RWPE2 (cell line): ENCODE measurements at regions not wholly inside any gene's neighbourhood (a gene's known extent, or its start where the extent isn't known, plus 50 kb on each side); places are given as distances from the start of the nearest gene placed in this dataset.

ENCODE experiments used
- ATAC-seq: fragments of 200-7000 bp; cut with Tn5 transposase; 3 replicates; pipeline ENCODE4 v1.9.1; 2021; ENCODE audit warnings: low read depth
- DNase-seq: peaks from one replicate; pipeline ENCODE4 v3.0.0-alpha.2; 2020; ENCODE audit warnings: low spot score
- H3K27ac ChIP-seq: fragments of 450-650 bp; 2 replicates; pipeline ENCODE4 v1.5.1; 2017; ENCODE audit warnings: mild to moderate bottlenecking; ENCODE audit not compliant: poor library complexity, severe bottlenecking
- H3K27me3 ChIP-seq: fragments of 250-450 bp; sonication (Bioruptor Pico); 2 replicates; pipeline ENCODE4 v1.5.1; 2021; ENCODE audit warnings: mild to moderate bottlenecking, moderate library complexity; ENCODE audit not compliant: insufficient read depth, poor library complexity, severe bottlenecking
- H3K36me3 ChIP-seq: fragments of 250-450 bp; sonication (Bioruptor Pico); 2 replicates; pipeline ENCODE4 v1.5.1; 2020; ENCODE audit warnings: low read depth, mild to moderate bottlenecking, moderate library complexity
- H3K4me1 ChIP-seq: fragments of 250-450 bp; sonication (Bioruptor Pico); 2 replicates; pipeline ENCODE4 v1.5.1; 2021; ENCODE audit warnings: mild to moderate bottlenecking, moderate library complexity; ENCODE audit not compliant: insufficient read depth, poor library complexity, severe bottlenecking
- H3K4me3 ChIP-seq: fragments of 250-450 bp; sonication (Bioruptor Pico); 2 replicates; pipeline ENCODE4 v1.5.1; 2021; ENCODE audit warnings: mild to moderate bottlenecking, moderate library complexity; ENCODE audit not compliant: severe bottlenecking
- H3K9me3 ChIP-seq: fragments of 250-450 bp; sonication (Bioruptor Pico); 2 replicates; pipeline ENCODE4 v1.5.1; 2021; ENCODE audit warnings: mild to moderate bottlenecking, moderate library complexity; ENCODE audit not compliant: severe bottlenecking
- TF ChIP-seq, protein P1 (sequence below): fragments of 450-650 bp; IDR thresholded peaks from one replicate; pipeline ENCODE4 v1.5.1; 2017; ENCODE audit warnings: mild to moderate bottlenecking, moderate library complexity; ENCODE audit not compliant: poor library complexity, severe bottlenecking

DNA sequence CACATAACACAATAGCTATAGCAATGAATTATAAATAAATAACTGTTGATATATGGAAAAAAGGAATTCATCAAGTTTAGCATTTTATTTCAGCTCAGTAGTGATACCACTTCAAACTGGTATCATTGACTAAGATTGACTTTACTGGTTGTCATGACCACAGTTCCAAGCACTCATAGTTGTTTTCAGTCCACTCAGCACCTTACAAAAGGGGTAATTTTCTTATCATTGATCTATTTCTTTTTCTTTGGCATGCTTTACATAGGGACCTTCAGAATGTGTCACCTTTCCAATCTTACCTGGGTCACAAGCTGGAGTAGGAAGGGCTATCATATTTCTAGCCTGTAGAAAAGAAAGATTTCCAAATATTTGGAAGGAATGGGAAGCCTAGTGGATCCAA lies 275.5 kb upstream of the TMEM229A start:
- no peaks in the 10 kb centered on the region for H3K36me3 ChIP-seq
- ATAC-seq (no peak), DNase-seq (no peak)
- H3K27ac ChIP-seq: no peak overlapping the region
- TF ChIP-seq, protein P1, sequence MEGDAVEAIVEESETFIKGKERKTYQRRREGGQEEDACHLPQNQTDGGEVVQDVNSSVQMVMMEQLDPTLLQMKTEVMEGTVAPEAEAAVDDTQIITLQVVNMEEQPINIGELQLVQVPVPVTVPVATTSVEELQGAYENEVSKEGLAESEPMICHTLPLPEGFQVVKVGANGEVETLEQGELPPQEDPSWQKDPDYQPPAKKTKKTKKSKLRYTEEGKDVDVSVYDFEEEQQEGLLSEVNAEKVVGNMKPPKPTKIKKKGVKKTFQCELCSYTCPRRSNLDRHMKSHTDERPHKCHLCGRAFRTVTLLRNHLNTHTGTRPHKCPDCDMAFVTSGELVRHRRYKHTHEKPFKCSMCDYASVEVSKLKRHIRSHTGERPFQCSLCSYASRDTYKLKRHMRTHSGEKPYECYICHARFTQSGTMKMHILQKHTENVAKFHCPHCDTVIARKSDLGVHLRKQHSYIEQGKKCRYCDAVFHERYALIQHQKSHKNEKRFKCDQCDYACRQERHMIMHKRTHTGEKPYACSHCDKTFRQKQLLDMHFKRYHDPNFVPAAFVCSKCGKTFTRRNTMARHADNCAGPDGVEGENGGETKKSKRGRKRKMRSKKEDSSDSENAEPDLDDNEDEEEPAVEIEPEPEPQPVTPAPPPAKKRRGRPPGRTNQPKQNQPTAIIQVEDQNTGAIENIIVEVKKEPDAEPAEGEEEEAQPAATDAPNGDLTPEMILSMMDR: no peak
- no peaks in the 10 kb centered on the region for H3K27me3 ChIP-seq
- no peaks in the 10 kb centered on the region for H3K4me1 ChIP-seq
- no peak overlapping the region for H3K4me3 ChIP-seq
- no peaks in the 10 kb centered on the region for H3K9me3 ChIP-seq

DNA sequence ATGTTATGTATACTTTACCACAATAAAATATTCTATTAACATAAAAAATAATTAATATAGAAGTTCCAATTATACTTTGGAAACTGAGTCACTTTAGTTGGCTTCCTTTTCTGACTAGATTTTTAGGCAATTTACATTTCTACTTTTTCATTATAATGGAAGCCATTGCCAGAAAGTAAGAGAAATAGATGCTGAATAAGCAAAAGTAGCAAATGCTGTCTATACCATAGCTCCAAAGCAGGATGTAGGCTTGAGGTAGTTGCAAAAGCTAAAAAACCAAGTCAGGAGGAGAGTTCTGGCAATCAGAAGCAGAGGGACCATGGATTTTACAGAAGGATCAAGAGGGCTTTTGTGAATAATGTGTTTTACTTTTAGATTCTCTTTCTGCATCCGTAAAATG lies 262.4 kb upstream of the TMEM229A start:
- Histone ChIP-seq H3K36me3 (no peaks in the 10 kb centered on the region), H3K27ac (no peak overlapping the region), H3K4me1 (no peaks in the 10 kb centered on the region), H3K4me3 (no peak overlapping the region), H3K9me3 (no peaks in the 10 kb centered on the region), H3K27me3 (no peaks in the 10 kb centered on the region)
- no peak for DNase-seq
- no peak for ATAC-seq
- TF ChIP-seq, protein P1: no peak

DNA sequence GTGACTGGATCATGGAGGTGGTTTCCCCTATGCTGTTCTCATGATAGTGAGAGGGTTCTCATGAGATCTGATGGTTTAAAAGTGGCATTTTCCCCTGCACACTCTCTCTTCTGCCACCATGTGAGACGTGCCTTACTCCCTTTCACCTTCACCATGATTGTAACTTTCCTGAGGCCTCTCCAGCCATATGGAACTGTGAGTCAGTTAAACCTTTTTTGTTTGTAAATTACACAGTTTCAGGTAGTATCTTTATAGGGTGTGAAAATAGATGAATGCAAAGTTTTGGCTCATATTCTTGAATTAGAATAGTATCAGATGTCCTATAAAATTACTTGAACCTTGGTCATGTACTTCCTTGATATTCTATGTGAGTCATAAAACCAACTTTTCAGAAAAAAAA lies 252.1 kb upstream of the TMEM229A start:
- TF ChIP-seq, protein P1: no peak
- H3K4me1 ChIP-seq: peaks cover 6% of the 10 kb centered on the region
- ATAC-seq (peak; percentile 55; the same call in 2 of the 3 replicates), DNase-seq (no peak)
- no peaks in the 10 kb centered on the region for H3K27me3 ChIP-seq
- H3K36me3 ChIP-seq: no peaks in the 10 kb centered on the region
- no peaks in the 10 kb centered on the region for H3K9me3 ChIP-seq
- no peak overlapping the region for H3K4me3 ChIP-seq
- no peak overlapping the region for H3K27ac ChIP-seq

DNA sequence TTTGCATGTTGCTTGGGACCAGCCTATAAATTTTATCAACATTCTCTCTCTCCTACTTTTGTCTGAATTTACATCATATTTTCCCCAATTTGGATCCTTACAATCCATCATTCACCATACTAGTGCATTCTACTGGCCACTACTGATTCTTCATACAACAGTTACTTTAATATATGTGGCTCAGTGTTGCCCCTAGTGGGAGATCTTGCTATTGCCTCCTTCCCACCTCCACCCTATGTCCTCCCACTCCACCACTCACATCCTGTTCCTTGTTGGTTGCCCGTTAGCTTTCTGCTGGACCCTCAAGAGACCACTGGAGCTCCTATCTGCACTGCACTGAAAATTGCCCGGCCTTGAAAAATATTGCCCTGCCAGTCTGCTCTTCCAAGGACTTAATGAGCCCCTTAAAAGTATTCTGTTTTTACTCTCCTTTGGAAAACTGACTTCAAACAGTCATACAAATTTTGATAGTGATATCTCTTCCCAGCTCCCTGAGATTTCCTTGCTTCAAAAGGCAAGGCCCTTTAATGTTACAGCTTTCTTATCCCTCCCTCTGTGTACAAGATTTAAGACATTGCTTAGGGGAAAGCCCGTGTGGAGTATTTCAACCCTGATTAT lies 243.2 kb upstream of the TMEM229A start:
- TF ChIP-seq, protein P1: peak; percentile 58
- no peak overlapping the region for H3K27ac ChIP-seq
- no peak overlapping the region for H3K4me3 ChIP-seq
- no peaks in the 10 kb centered on the region for H3K4me1 ChIP-seq
- no peaks in the 10 kb centered on the region for H3K9me3 ChIP-seq
- H3K36me3 ChIP-seq: no peaks in the 10 kb centered on the region
- DNase-seq: no peak
- ATAC-seq: peak; percentile 49; the same call in 1 of the 3 replicates
- peaks cover 4% of the 10 kb centered on the region for H3K27me3 ChIP-seq

DNA sequence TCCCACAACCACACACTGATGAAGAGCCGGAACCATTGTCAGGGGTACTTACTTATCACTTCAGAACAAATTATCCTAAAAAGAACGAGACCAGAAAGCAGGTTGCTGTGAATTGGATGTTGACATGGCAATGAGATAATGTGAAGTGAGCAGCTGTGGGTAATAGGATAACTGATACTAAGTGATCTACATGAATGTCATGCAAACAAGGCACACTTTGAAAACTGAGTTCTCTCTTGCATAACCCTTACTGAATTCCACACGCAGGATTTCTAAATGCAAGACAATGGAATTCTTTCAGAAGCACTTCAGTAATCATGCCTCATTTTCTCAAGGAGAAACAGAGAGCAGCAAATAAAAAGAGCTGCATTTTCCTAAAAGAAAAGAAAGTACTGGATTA lies 242.5 kb upstream of the TMEM229A start:
- H3K27ac ChIP-seq: no peak overlapping the region
- no peaks in the 10 kb centered on the region for H3K4me1 ChIP-seq
- ATAC-seq (no peak), DNase-seq (no peak)
- no peaks in the 10 kb centered on the region for H3K9me3 ChIP-seq
- no peak overlapping the region for H3K4me3 ChIP-seq
- no peaks in the 10 kb centered on the region for H3K36me3 ChIP-seq
- H3K27me3 ChIP-seq: peaks cover 4% of the 10 kb centered on the region
- TF ChIP-seq, protein P1: no peak
